ENCODE measurements at regions not wholly inside any gene's neighbourhood (a gene's known extent, or its start where the extent isn't known, plus 50 kb on each side); places are given as distances from the start of the nearest gene placed in this dataset.

GRCh38 chr3:59607656-59608055 is 557.8 kb upstream of the CFAP20DC start:
- Histone ChIP-seq H3K4me1 (ENCODE audit: low read depth) (no peaks in the 10 kb centered on the region), H3K4me3 (no peak overlapping the region), H3K36me3 (ENCODE audit: low read depth) (no peaks in the 10 kb centered on the region), H3K9me3 (no peaks in the 10 kb centered on the region)
- DNase-seq (peak in 1 of 3 donors; percentile 4), ATAC-seq (no peak)
- TF ChIP-seq, protein P1, sequence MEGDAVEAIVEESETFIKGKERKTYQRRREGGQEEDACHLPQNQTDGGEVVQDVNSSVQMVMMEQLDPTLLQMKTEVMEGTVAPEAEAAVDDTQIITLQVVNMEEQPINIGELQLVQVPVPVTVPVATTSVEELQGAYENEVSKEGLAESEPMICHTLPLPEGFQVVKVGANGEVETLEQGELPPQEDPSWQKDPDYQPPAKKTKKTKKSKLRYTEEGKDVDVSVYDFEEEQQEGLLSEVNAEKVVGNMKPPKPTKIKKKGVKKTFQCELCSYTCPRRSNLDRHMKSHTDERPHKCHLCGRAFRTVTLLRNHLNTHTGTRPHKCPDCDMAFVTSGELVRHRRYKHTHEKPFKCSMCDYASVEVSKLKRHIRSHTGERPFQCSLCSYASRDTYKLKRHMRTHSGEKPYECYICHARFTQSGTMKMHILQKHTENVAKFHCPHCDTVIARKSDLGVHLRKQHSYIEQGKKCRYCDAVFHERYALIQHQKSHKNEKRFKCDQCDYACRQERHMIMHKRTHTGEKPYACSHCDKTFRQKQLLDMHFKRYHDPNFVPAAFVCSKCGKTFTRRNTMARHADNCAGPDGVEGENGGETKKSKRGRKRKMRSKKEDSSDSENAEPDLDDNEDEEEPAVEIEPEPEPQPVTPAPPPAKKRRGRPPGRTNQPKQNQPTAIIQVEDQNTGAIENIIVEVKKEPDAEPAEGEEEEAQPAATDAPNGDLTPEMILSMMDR (IDR thresholded peaks at IDR 0.05): no peak
- intact Hi-C loops (cut with DNase I, micrococcal nuclease): no loop called here

DNA sequence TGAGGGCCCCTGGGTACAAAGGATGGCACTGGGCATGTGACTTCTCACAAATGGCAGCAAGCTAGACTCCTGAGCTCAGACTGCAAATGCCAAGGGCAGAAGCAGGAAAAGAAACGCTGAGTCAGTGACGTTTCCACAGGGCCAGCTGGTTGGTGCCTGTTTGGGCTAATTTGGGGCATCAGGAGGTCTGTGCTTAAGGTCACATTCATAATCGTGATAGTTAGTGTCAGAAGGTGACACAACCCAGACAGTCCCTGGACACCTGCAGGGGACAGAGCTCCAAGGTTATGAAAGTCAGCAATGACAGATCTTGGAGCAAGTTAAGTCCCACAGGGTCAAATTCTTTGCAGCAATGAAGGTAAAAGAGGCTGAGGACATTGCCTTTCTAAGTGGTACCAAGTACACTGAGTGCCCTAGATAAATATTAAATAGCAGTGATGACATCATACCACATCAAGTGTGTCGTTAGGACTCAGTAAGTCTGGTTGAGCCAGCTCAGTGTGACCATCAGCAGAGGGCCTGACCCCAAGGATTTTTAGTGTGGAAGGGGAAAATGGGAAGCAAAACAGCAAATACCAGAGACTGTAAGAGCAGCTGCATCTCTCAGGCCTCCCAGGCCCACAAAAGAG is 556.9 kb upstream of the CFAP20DC start:
- intact Hi-C loops (cut with DNase I, micrococcal nuclease): no loop called here
- ATAC-seq (no peak), DNase-seq (no peak)

GRCh38 chr3:59605944-59606534 is 556.2 kb upstream of the CFAP20DC start:
- Histone ChIP-seq H3K4me3 (no peak overlapping the region), H3K4me1 (ENCODE audit: low read depth) (no peaks in the 10 kb centered on the region), H3K36me3 (ENCODE audit: low read depth) (no peaks in the 10 kb centered on the region), H3K9me3 (no peaks in the 10 kb centered on the region)
- DNase-seq (no peak), ATAC-seq (no peak)
- intact Hi-C loops (cut with DNase I, micrococcal nuclease): no loop called here
- TF ChIP-seq, protein P1 (IDR thresholded peaks at IDR 0.05): no peak

More for the DNA sequence above, 556.9 kb upstream of the CFAP20DC start:
- no peaks in the 10 kb centered on the region for H3K36me3 ChIP-seq (ENCODE audit: low read depth)
- no peak overlapping the region for H3K4me3 ChIP-seq
- H3K4me1 ChIP-seq (ENCODE audit: low read depth): no peaks in the 10 kb centered on the region
- TF ChIP-seq, protein P1 (IDR thresholded peaks at IDR 0.05): no peak
- H3K9me3 ChIP-seq: no peaks in the 10 kb centered on the region

DNA sequence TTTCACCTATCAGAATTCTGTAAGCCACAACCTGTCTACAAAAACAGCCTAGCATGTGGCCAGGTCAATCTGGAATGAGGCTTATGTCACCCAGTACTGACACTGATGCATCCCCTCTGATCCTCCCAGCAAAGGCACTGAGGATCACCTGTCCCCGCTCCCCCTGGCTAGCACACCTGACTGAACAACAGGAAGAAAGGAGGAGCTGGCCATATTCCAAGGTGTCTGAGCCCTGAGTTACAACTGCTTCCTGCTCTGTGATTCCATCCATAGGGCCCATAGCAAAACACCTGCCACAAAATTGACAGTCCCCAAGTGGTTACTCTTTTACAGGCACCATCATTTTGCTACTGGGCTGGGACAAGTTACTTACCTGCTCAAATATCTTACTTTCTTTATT is 555.5 kb upstream of the CFAP20DC start:
- no peak overlapping the region for H3K4me3 ChIP-seq
- TF ChIP-seq, protein P1 (IDR thresholded peaks at IDR 0.05): no peak
- H3K36me3 ChIP-seq (ENCODE audit: low read depth): no peaks in the 10 kb centered on the region
- peak; percentile 71 for ATAC-seq
- DNase-seq: peak in 2 of 3 donors; percentile 19 to 57
- intact Hi-C loops (cut with DNase I, micrococcal nuclease): no loop called here
- no peaks in the 10 kb centered on the region for H3K9me3 ChIP-seq
- no peaks in the 10 kb centered on the region for H3K4me1 ChIP-seq (ENCODE audit: low read depth)

DNA sequence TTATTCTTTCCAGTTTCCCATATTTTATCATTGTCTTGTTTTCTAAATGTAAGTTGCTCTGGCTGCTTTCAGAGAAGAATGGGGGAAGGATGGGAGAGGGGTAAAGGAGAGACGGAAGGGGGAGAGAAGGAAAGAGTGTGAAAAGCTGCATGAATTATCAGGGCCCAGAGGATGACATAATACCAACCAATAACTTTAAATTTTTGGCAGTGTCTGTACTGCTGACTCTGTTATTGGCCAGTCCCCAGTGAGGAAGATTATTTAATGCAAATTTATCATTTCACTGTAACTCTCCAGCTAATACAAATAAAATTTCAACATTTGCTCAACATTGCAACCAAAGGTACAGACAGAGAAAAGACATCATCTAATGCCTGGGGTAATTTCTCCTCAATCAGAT is 551.7 kb upstream of the CFAP20DC start:
- TF ChIP-seq, protein P1 (IDR thresholded peaks at IDR 0.05): no peak
- no peaks in the 10 kb centered on the region for H3K4me1 ChIP-seq (ENCODE audit: low read depth)
- no peaks in the 10 kb centered on the region for H3K9me3 ChIP-seq
- intact Hi-C loops (cut with DNase I, micrococcal nuclease): no loop called here
- no peak overlapping the region for H3K4me3 ChIP-seq
- H3K36me3 ChIP-seq (ENCODE audit: low read depth): no peaks in the 10 kb centered on the region
- DNase-seq: no peak
- ATAC-seq: no peak

Measured in mucosa of descending colon (tissue), 3 donors.